ENCODE measurements at regions not wholly inside any gene's neighbourhood (a gene's known extent, or its start where the extent isn't known, plus 50 kb on each side); places are given as distances from the start of the nearest gene placed in this dataset.

DNA sequence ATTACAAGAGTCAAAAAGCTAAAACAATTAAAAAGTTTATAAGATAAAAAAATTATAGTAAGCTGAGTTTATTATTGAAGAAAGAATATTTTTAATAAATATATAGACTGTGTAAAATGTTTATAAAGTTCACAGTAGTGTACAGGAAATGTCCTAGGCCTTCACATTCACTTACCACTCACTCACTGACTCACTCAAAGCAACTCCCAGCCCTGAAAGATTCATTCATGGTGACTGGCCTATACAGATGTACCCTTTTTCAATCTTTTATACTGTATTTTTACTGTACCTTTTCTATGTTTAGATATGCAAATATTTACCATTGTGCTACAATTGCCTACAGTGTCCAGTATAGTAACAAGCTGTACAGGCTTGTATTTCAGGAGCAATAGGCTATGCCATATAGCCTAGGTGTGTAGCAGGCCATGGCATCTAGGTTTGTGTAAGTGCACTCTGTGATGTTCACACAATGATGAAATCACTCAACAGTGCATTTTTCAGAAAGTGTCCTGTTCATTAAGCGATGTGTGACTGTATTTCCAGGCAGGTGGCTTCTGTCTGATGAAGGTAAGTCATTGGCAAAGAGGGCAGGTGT lies 130.2 kb downstream of the BTBD3 start:
- DNase-seq (ENCODE audit: insufficient read length, low spot score) (no peak), FAIRE-seq (no peak)
- TF ChIP-seq POLR2AphosphoS5 (IDR thresholded peaks at IDR 0.05; ENCODE audit: low read depth, low read length), result no peak
- TF ChIP-seq TAF1 (IDR thresholded peaks at IDR 0.05; ENCODE audit: low read depth, low read length), result no peak
- no peak for TF ChIP-seq SPI1 (IDR thresholded peaks at IDR 0.05; ENCODE audit: low read depth, low read length)
- no peak for TF ChIP-seq PAX5 (IDR thresholded peaks at IDR 0.05; ENCODE audit: insufficient read depth, low read length, severe bottlenecking)
- TF ChIP-seq POU2F2 (IDR thresholded peaks at IDR 0.05; ENCODE audit: low read depth, low read length), result no peak
- no peak for TF ChIP-seq POLR2A (IDR thresholded peaks at IDR 0.05; ENCODE audit: low read depth, low read length)

DNA sequence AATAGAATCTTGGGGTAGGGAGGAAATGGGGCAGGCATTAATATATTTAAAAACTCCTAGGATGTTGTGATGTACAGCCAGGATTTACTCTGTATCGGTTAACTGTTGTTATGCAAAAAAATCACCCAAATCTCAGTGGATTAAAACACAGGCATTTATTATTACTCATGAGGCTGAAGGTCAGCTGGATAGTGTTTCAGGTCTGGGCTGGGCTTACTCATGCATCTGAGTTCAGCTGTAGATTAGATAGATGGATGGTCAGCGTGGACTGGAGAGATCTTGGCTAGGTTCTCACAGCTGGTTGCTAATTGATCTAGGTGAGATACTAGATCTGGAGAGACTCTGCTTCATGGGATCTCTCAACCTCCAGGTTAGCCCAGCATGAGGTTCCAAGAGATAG lies 131.4 kb downstream of the BTBD3 start:
- TF ChIP-seq PAX5 (IDR thresholded peaks at IDR 0.05; ENCODE audit: insufficient read depth, low read length, severe bottlenecking), result no peak
- TF ChIP-seq POLR2AphosphoS5 (IDR thresholded peaks at IDR 0.05; ENCODE audit: low read depth, low read length), result no peak
- TF ChIP-seq SPI1 (IDR thresholded peaks at IDR 0.05; ENCODE audit: low read depth, low read length), result no peak
- TF ChIP-seq TAF1 (IDR thresholded peaks at IDR 0.05; ENCODE audit: low read depth, low read length), result no peak
- no peak for TF ChIP-seq POLR2A (IDR thresholded peaks at IDR 0.05; ENCODE audit: low read depth, low read length)
- no peak for TF ChIP-seq POU2F2 (IDR thresholded peaks at IDR 0.05; ENCODE audit: low read depth, low read length)
- no peak for DNase-seq (ENCODE audit: insufficient read length, low spot score)
- no peak for FAIRE-seq

DNA sequence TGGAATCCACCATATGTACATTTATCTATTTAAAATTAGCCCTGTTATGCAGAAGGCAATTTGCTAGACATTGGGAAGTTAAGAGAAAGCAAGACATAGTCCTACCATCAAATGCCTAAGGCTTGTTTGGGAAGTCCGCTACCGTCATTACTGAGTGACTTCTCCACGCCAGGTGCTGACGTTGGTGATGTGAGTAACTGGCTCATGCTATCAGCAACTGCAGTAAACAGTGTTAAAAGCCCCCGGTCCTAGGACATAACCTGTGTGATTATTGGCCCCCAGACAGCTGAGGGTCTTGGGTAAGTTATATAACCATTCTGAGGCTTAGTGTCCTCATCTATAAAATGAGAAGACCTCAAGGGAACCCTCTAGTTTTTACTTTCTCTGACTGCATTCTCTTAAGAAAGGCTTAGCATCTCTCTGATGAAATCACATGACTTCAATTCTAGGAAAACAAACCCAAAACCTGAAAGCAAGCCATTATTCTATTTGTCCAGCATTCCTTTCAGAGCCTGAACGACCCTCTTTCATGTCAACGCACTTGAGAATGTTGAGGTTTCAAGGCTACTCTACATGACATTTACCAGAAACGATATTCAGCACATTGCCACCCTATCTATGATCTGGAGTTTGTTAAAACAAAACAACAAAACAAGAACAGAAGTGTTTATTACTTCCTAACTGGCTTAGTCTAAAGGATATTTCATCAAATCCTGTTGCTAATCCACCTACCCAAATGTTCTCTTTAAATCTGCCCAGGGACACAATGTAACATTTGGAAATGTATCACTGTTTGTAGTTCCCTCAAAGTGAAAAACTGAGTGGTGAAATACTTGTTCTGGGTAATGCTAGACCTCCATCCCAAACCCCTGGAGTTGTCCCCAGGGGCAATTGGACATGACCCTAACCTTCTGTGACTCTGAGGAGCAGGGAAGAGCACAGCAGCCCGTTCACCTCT lies 133.8 kb downstream of the BTBD3 start:
- TF ChIP-seq POU2F2 (IDR thresholded peaks at IDR 0.05; ENCODE audit: low read depth, low read length) (no peak), POLR2AphosphoS5 (IDR thresholded peaks at IDR 0.05; ENCODE audit: low read depth, low read length) (no peak), PAX5 (IDR thresholded peaks at IDR 0.05; ENCODE audit: insufficient read depth, low read length, severe bottlenecking) (no peak), POLR2A (IDR thresholded peaks at IDR 0.05; ENCODE audit: low read depth, low read length) (no peak), TAF1 (IDR thresholded peaks at IDR 0.05; ENCODE audit: low read depth, low read length) (no peak), SPI1 (IDR thresholded peaks at IDR 0.05; ENCODE audit: low read depth, low read length) (no peak)
- FAIRE-seq (no peak), DNase-seq (ENCODE audit: insufficient read length, low spot score) (no peak)

DNA sequence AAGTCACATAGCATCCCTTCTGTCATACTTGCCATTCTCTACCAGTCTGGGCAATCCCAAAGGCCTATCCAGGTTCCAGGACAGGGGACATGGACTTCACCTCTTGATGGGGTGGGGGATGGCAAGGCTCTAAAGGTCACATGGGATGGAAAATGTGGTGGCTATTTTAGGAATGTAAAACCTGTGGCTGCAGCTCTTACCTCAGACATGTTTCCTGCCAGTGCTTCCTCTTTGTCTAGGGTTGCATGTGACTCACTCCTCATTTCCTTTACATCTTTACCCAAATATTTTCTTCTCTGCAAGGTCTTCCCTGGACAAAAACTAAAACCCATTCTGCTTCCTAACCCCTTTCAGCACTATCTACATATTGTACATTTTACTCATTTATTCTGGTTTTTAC lies 135.7 kb downstream of the BTBD3 start:
- no peak for TF ChIP-seq TAF1 (IDR thresholded peaks at IDR 0.05; ENCODE audit: low read depth, low read length)
- no peak for TF ChIP-seq POU2F2 (IDR thresholded peaks at IDR 0.05; ENCODE audit: low read depth, low read length)
- no peak for TF ChIP-seq SPI1 (IDR thresholded peaks at IDR 0.05; ENCODE audit: low read depth, low read length)
- no peak for TF ChIP-seq POLR2A (IDR thresholded peaks at IDR 0.05; ENCODE audit: low read depth, low read length)
- TF ChIP-seq POLR2AphosphoS5 (IDR thresholded peaks at IDR 0.05; ENCODE audit: low read depth, low read length), result no peak
- TF ChIP-seq PAX5 (IDR thresholded peaks at IDR 0.05; ENCODE audit: insufficient read depth, low read length, severe bottlenecking), result no peak
- FAIRE-seq (no peak), DNase-seq (ENCODE audit: insufficient read length, low spot score) (no peak)

DNA sequence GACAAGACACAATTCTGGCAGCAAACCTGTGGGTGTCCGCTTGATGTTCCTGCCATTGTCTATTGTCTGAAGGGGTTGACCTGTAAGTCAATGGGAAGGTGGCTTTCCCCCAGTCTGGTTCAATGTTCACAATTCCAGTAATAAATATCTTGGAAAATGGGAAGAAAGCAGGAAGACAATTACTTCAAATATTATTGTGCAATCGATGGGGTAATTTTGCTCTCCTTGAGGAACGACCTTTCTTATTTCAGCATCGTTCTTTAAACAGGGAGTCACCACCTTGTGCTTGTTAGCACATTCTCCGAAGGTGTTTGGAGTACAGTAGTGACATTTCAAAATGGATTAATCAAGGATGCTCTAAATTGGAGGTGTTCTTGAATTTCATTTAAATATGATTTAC lies 136.9 kb downstream of the BTBD3 start:
- DNase-seq (ENCODE audit: insufficient read length, low spot score) (no peak), FAIRE-seq (no peak)
- TF ChIP-seq TAF1 (IDR thresholded peaks at IDR 0.05; ENCODE audit: low read depth, low read length) (no peak), POU2F2 (IDR thresholded peaks at IDR 0.05; ENCODE audit: low read depth, low read length) (no peak), POLR2AphosphoS5 (IDR thresholded peaks at IDR 0.05; ENCODE audit: low read depth, low read length) (no peak), PAX5 (IDR thresholded peaks at IDR 0.05; ENCODE audit: insufficient read depth, low read length, severe bottlenecking) (no peak), POLR2A (IDR thresholded peaks at IDR 0.05; ENCODE audit: low read depth, low read length) (no peak), SPI1 (IDR thresholded peaks at IDR 0.05; ENCODE audit: low read depth, low read length) (no peak)

DNA sequence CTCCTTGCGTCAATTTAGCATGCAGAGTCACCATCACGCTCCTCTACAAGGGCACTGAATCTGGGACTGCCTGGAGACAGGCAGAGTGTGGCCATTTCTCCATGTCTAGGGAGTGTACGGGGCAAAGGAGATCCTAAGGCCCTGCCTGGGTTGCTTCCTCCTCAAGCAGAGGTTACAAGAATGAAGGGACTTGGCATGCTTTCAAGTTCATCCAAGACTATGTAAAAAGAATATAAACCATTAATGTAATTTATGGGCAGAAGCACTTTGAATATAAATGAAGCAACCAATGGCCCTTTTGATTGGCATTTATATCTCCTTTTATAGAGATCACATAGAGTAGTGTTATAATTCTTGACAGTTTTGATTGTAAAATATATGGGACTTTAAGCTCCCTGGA lies 137.5 kb downstream of the BTBD3 start:
- TF ChIP-seq POU2F2 (IDR thresholded peaks at IDR 0.05; ENCODE audit: low read depth, low read length), result no peak
- no peak for TF ChIP-seq TAF1 (IDR thresholded peaks at IDR 0.05; ENCODE audit: low read depth, low read length)
- no peak for TF ChIP-seq SPI1 (IDR thresholded peaks at IDR 0.05; ENCODE audit: low read depth, low read length)
- no peak for TF ChIP-seq PAX5 (IDR thresholded peaks at IDR 0.05; ENCODE audit: insufficient read depth, low read length, severe bottlenecking)
- no peak for TF ChIP-seq POLR2A (IDR thresholded peaks at IDR 0.05; ENCODE audit: low read depth, low read length)
- TF ChIP-seq POLR2AphosphoS5 (IDR thresholded peaks at IDR 0.05; ENCODE audit: low read depth, low read length), result no peak
- no peak for FAIRE-seq
- DNase-seq (ENCODE audit: insufficient read length, low spot score), result no peak

DNA sequence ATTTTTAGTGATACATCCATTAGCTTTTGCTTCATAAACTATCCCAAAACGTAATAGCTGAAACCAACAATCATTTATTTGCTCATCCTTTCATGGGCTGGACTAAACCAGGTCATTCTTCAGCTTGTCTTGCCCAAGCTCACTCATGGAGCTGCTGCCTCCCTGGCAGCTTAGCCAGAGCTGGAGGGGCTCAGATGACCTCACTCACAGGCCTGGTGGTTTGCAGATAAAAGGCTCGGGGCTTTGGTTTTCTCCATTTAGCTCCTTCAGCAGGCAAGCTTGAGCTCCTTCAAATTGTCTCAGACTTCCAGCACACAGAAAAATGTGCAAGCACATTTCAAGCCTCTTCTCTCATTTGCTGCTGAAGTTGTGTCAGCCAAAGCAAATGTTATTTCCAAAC lies 139.1 kb downstream of the BTBD3 start:
- no peak for FAIRE-seq
- no peak for DNase-seq (ENCODE audit: insufficient read length, low spot score)
- TF ChIP-seq SPI1 (IDR thresholded peaks at IDR 0.05; ENCODE audit: low read depth, low read length) (no peak), PAX5 (IDR thresholded peaks at IDR 0.05; ENCODE audit: insufficient read depth, low read length, severe bottlenecking) (no peak), POLR2A (IDR thresholded peaks at IDR 0.05; ENCODE audit: low read depth, low read length) (no peak), POU2F2 (IDR thresholded peaks at IDR 0.05; ENCODE audit: low read depth, low read length) (no peak), POLR2AphosphoS5 (IDR thresholded peaks at IDR 0.05; ENCODE audit: low read depth, low read length) (no peak), TAF1 (IDR thresholded peaks at IDR 0.05; ENCODE audit: low read depth, low read length) (no peak)

DNA sequence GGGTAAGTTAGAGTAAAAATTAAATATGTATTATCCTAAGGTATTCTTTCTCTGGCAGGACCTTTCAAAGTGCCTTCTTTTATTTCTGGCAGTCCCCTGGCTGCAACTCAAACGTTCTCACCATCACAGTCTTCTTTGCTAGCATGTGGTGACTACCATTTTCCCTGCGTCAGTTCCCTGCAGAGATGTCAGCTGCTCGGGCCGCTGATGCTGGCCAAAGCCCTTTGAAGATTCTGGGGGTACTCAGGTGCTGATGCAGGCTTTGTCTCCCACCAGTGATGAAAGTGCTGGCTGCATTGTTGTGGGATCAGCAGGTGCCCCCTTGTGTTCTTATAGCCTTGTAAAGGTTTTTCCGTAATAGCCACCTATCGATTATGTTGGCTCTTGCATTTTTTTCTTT lies 140.1 kb downstream of the BTBD3 start:
- no peak for TF ChIP-seq POLR2AphosphoS5 (IDR thresholded peaks at IDR 0.05; ENCODE audit: low read depth, low read length)
- TF ChIP-seq POLR2A (IDR thresholded peaks at IDR 0.05; ENCODE audit: low read depth, low read length), result no peak
- TF ChIP-seq TAF1 (IDR thresholded peaks at IDR 0.05; ENCODE audit: low read depth, low read length), result no peak
- TF ChIP-seq SPI1 (IDR thresholded peaks at IDR 0.05; ENCODE audit: low read depth, low read length), result no peak
- no peak for TF ChIP-seq PAX5 (IDR thresholded peaks at IDR 0.05; ENCODE audit: insufficient read depth, low read length, severe bottlenecking)
- TF ChIP-seq POU2F2 (IDR thresholded peaks at IDR 0.05; ENCODE audit: low read depth, low read length), result no peak
- DNase-seq (ENCODE audit: insufficient read length, low spot score) (no peak), FAIRE-seq (no peak)

DNA sequence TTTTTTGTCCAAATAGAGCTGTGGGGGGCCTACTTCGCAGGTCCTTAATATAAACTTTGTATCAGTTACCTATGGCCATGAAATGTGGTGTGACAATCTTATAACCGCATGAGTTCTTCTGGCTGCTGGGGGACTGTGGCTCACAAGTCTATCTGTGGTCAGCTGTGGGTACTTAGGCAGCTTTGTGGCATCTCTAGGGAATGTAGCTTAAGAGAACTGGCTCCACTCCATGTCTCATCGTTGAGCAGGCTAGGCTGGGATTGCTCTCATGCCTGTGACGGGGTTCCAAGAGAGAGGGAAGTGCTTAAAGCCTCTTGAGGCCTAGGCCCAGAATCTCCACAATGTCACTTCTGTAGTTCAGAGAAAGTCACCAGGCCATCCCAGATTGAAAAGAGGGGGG lies 140.5 kb downstream of the BTBD3 start:
- no peak for DNase-seq (ENCODE audit: insufficient read length, low spot score)
- TF ChIP-seq POU2F2 (IDR thresholded peaks at IDR 0.05; ENCODE audit: low read depth, low read length) (no peak), PAX5 (IDR thresholded peaks at IDR 0.05; ENCODE audit: insufficient read depth, low read length, severe bottlenecking) (no peak), TAF1 (IDR thresholded peaks at IDR 0.05; ENCODE audit: low read depth, low read length) (no peak), POLR2AphosphoS5 (IDR thresholded peaks at IDR 0.05; ENCODE audit: low read depth, low read length) (no peak), POLR2A (IDR thresholded peaks at IDR 0.05; ENCODE audit: low read depth, low read length) (no peak), SPI1 (IDR thresholded peaks at IDR 0.05; ENCODE audit: low read depth, low read length) (no peak)
- FAIRE-seq, result no peak

All from GM12891 (cell line).